NB4 (cell line): ENCODE measurements at regions not wholly inside any gene's neighbourhood (a gene's known extent, or its start where the extent isn't known, plus 50 kb on each side); places are given as distances from the start of the nearest gene placed in this dataset.

ENCODE experiments used
- CTCF ChIP-seq: IDR thresholded peaks from one replicate; pipeline ENCODE4 v1.5.1; 2012; ENCODE audit warnings: low read depth, low read length
- POLR2A ChIP-seq: IDR thresholded peaks from 2 replicates; pipeline ENCODE4 v1.6.1; 2011; ENCODE audit warnings: mild to moderate bottlenecking; ENCODE audit not compliant: insufficient read length; ENCODE audit errors: extremely low read depth

DNA sequence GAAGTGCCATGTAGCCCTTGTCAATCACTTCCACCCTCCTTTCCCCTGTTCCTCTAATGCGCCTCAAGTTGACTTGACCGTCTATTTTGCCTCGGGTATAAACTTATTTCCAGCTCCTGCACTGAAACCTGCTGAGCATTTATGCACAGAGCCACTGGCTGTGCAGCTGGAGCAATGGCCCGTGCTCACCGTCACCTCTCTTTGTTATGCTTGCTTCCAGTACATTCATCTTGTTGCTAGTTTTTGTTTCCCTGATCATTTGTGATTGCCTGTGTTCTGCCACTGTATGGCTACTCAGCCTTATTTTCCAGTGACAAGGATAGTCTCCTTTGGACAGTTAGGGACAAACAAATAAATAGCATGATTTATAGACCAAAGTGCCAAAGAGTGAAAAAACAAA is 183.1 kb upstream of the C9orf72 start:
- TF ChIP-seq CTCF (no peak), POLR2A (no peak)
